HepG2 (cell line): ENCODE measurements at regions not wholly inside any gene's neighbourhood (a gene's known extent, or its start where the extent isn't known, plus 50 kb on each side); places are given as distances from the start of the nearest gene placed in this dataset.

ENCODE experiments used
- ASH2L ChIP-seq: fragments of 300-600, 200-600 bp; sonication (generic); IDR thresholded peaks from 2 replicates; pipeline ENCODE4 v1.7.0; 2017; ENCODE audit warnings: low read depth, mild to moderate bottlenecking, moderate library complexity, mixed read lengths, low read length; ENCODE audit not compliant: insufficient read length
- CHD2 ChIP-seq: IDR thresholded peaks from 2 replicates; pipeline ENCODE4 v1.6.1; 2011; ENCODE audit warnings: low read depth, low read length, improper control_type of control experiment
- CTCF ChIP-seq: sonication (generic); formaldehyde crosslinking; IDR thresholded peaks from 2 replicates; pipeline ENCODE4 v1.5.0; 2020; ENCODE audit warnings: mild to moderate bottlenecking, missing genetic modification reagents, moderate library complexity
- EP300 ChIP-seq, 3 experiments: sonication (generic) in 1 of 3; formaldehyde crosslinking in 1 of 3; IDR thresholded peaks; 2 replicates each; pipeline versions ENCODE4 v1.5.1 to v1.6.1; 2011 to 2020; ENCODE audit warnings: low read depth in 2 of 3, low read length in 2 of 3, borderline replicate concordance in 1 of 3, improper control_type of control experiment in 1 of 3, mild to moderate bottlenecking in 1 of 3, missing genetic modification reagents in 1 of 3, moderate library complexity in 1 of 3
- IRF9 ChIP-seq: sonication (generic); formaldehyde crosslinking; IDR thresholded peaks from 2 replicates; pipeline ENCODE4 v1.8.0; 2022; ENCODE audit warnings: missing genetic modification reagents, mild to moderate bottlenecking, borderline replicate concordance
- MTA1 ChIP-seq: sonication (generic); formaldehyde crosslinking; IDR thresholded peaks from 2 replicates; pipeline ENCODE4 v1.4.0; 2020; ENCODE audit warnings: missing genetic modification reagents, mild to moderate bottlenecking, borderline replicate concordance
- NFYB ChIP-seq: sonication (generic); formaldehyde crosslinking; IDR thresholded peaks from 2 replicates; pipeline ENCODE4 v1.4.0; 2020; ENCODE audit warnings: missing genetic modification reagents
- RFX3 ChIP-seq: IDR thresholded peaks from 2 replicates; pipeline ENCODE4 v1.6.1; 2016; ENCODE audit warnings: missing biosample characterization, missing genetic modification reagents
- SIX4 ChIP-seq: sonication (generic); formaldehyde crosslinking; IDR thresholded peaks from 2 replicates; pipeline ENCODE4 v1.4.0; 2020; ENCODE audit warnings: missing genetic modification reagents
- TAF1 ChIP-seq: sonication (generic); formaldehyde crosslinking; IDR thresholded peaks from 2 replicates; pipeline ENCODE4 v1.4.0; 2020; ENCODE audit warnings: missing genetic modification reagents
- THAP7 ChIP-seq: sonication (generic); formaldehyde crosslinking; IDR thresholded peaks from 2 replicates; pipeline ENCODE4 v1.8.1; 2023; ENCODE audit warnings: mild to moderate bottlenecking, missing genetic modification reagents
- ZNF33A ChIP-seq: sonication (generic); formaldehyde crosslinking; IDR thresholded peaks from 2 replicates; pipeline ENCODE4 v1.5.1; 2020; ENCODE audit warnings: missing genetic modification reagents, mild to moderate bottlenecking, moderate library complexity, borderline replicate concordance
- ZNF563 ChIP-seq: sonication (generic); formaldehyde crosslinking; IDR thresholded peaks from 2 replicates; pipeline ENCODE4 v1.8.0; 2022; ENCODE audit warnings: mild to moderate bottlenecking, moderate library complexity, missing genetic modification reagents
- ZNF878 ChIP-seq: sonication (generic); formaldehyde crosslinking; IDR thresholded peaks from 2 replicates; pipeline ENCODE4 v1.8.1; 2023; ENCODE audit warnings: mild to moderate bottlenecking, missing genetic modification reagents, moderate library complexity

- TF ChIP-seq SIX4, result no peak
- TF ChIP-seq CTCF (CRISPR knock-in tag), result no peak
- no peak for TF ChIP-seq THAP7 (CRISPR knock-in tag)
- no peak for TF ChIP-seq ZNF878 (CRISPR knock-in tag)
- TF ChIP-seq MTA1 (CRISPR knock-in tag), result no peak
- TF ChIP-seq ZNF563 (CRISPR knock-in tag), result no peak
- no peak for TF ChIP-seq ASH2L
- TF ChIP-seq CHD2, result no peak
- TF ChIP-seq NFYB, result no peak
- TF ChIP-seq ZNF33A (CRISPR knock-in tag), result no peak
- TF ChIP-seq RFX3, result no peak
- no peak for TF ChIP-seq TAF1 (CRISPR knock-in tag)
- TF ChIP-seq IRF9 (CRISPR knock-in tag), result no peak
- no peak for TF ChIP-seq EP300 (IDR thresholded peaks at IDR 0.05; ENCODE audit: low read depth in 2 of 2, low read length in 2 of 2)
- no peak for TF ChIP-seq EP300 (CRISPR knock-in tag; IDR thresholded peaks at IDR 0.05; ENCODE audit: borderline replicate concordance)
These were observed 356.6 kb upstream of the CELF4 start for GRCh38 chr18:37922162-37922561.
